Gastrocnemius medialis (tissue), 4 donors: ENCODE measurements at regions not wholly inside any gene's neighbourhood (a gene's known extent, or its start where the extent isn't known, plus 50 kb on each side); places are given as distances from the start of the nearest gene placed in this dataset.
A peak's percentile ranks its signal among the peaks of the same experiment; 100 is the strongest.
"Not testable (repeated sequence)": the region's sequence is repeated elsewhere in the genome, so short reads cannot be mapped to it uniquely, and the experiment has no call there.

Experiments
- ATAC-seq, 2 donors: fragments of 150-250 bp; one replicate each; pipeline ENCODE4 v1.9.1; 2016
- DNase-seq, 2 donors: peaks; one replicate each; pipeline ENCODE4 v3.0.0-alpha.2; 2019
- H3K27ac ChIP-seq, 4 donors: fragments of 200-600 bp; sonication (generic); 1 replicate in 1 of 4; 2 replicates in 3 of 4; pipeline ENCODE4 v1.5.1; 2016 to 2018; ENCODE audit warnings: mild to moderate bottlenecking in 2 of 4, moderate library complexity in 1 of 4
- H3K27me3 ChIP-seq, 3 donors: fragments of 200-600 bp; sonication (generic) in 2 of 3; 1 replicate in 1 of 3; 2 replicates in 2 of 3; pipeline versions ENCODE4 v1.5.1 to v1.6.0; 2016 to 2019; ENCODE audit warnings: mild to moderate bottlenecking in 1 of 3, moderate library complexity in 1 of 3
- H3K36me3 ChIP-seq, 2 donors: fragments of 200-600 bp; sonication (generic) in 1 of 2; one replicate each; pipeline ENCODE4 v1.5.1; 2017 to 2018
- H3K4me1 ChIP-seq, 2 donors: fragments of 200-600 bp; sonication (generic) in 1 of 2; one replicate each; pipeline ENCODE4 v1.5.1; 2016 to 2017; ENCODE audit warnings: mild to moderate bottlenecking in 2 of 2
- H3K4me3 ChIP-seq, 4 donors: fragments of 200-600 bp; sonication (generic) in 3 of 4; 1 replicate in 1 of 4; 2 replicates in 3 of 4; pipeline ENCODE4 v1.5.1; 2016 to 2019; ENCODE audit warnings: mild to moderate bottlenecking in 2 of 4
- H3K9me3 ChIP-seq, 3 donors: fragments of 200-600 bp; sonication (generic) in 2 of 3; 1 replicate in 1 of 3; 2 replicates in 2 of 3; pipeline ENCODE4 v1.5.1; 2016 to 2019
- CTCF ChIP-seq, 5 experiments: fragments of 450-650 bp in 3 of 5; fragments of 200-600 bp in 2 of 5; sonication (generic) in 2 of 5; IDR thresholded peaks in 4 of 5; conservative IDR thresholded peaks in 1 of 5; 1 replicate in 4 of 5; 2 replicates in 1 of 5; pipeline ENCODE4 v1.5.1; 2016 to 2019; ENCODE audit warnings: antibody characterized with exemption in 5 of 5, mild to moderate bottlenecking in 3 of 5, moderate library complexity in 3 of 5
- POLR2A ChIP-seq, 2 donors: fragments of 450-650 bp; IDR thresholded peaks; one replicate each; pipeline ENCODE4 v1.6.1; 2017; ENCODE audit warnings: antibody characterized with exemption in 2 of 2, mild to moderate bottlenecking in 2 of 2, moderate library complexity in 2 of 2
- in situ Hi-C, 4 donors: fragments of 200-750 bp; cut with MboI; loops; one replicate each; pipeline versions ENCODE4 v1.15.0 to v1.8.0; 2017; ENCODE audit warnings: low sequenced_read_pairs in 4 of 4
- intact Hi-C: fragments of 100-400 bp; cut with DNase I; formaldehyde crosslinking; loops from one replicate; pipeline ENCODE4 v1.15.1; 2023; ENCODE audit warnings: low total_unique reads

DNA sequence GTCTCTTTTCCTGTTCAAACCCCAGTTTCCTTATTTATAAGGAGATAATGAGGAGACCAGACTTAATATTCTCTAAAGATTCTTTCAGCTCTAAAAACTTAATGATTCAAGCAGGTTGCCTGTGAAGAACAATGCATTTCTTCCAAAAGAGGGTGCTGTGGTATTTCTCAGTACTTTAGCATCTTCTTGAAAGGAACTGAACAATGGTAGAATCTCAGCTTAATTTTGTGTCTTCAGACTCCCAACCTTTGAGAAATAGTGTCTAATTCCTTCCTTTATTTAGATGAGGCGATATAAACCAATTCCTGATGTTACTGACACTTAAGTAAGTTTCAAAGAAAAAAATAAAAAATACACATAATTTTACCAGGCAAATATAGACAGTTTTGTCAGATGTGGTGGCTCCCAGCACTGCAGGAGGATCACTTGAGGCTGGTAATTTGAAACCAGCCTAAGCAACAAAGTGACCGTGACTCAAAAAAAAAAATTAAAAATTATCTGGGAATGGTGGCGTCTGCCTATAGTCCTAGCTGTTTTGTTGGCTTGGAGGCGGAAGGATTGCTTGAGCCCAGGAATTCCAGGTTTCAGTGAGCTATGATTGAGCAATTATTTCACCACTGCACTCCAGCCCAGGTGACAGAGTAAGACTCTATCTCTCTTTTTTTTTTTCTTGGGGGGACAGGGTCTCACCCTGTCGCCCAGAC lies 76.9 kb upstream of the PSMA6 start:
- no peak overlapping the region for H3K4me3 ChIP-seq
- ATAC-seq (peak; percentile 52 to 61), DNase-seq (no peak)
- H3K4me1 ChIP-seq = no peaks in the 10 kb centered on the region
- intact Hi-C loops (loop anchor here (1.0 kb wide), 1 partner anchor 198 kb away; no protein-coding TSS in a partner anchor), in situ Hi-C loops (loop anchor here in 3 of 4 donors (5.0 to 10.0 kb wide), 2 partner anchors 197 to 200 kb away; no protein-coding TSS in a partner anchor)
- H3K27ac ChIP-seq = no peak overlapping the region
- no peaks in the 10 kb centered on the region for H3K9me3 ChIP-seq
- no peaks in the 10 kb centered on the region for H3K27me3 ChIP-seq
- TF ChIP-seq POLR2A (IDR thresholded peaks at IDR 0.05) (no peak), CTCF (IDR thresholded peaks at IDR 0.05 in 4 of 5, conservative IDR thresholded peaks at IDR 0.05 in 1 of 5) (peak in 3 of 5 experiments; percentile 26 to 57 (median 33))
- no peaks in the 10 kb centered on the region for H3K36me3 ChIP-seq

GRCh38 chr14:35218176-35218575 lies 74.0 kb upstream of the PSMA6 start:
- H3K36me3 ChIP-seq, H3K27ac ChIP-seq, intact Hi-C loops, H3K4me3 ChIP-seq, H3K4me1 ChIP-seq, H3K9me3 ChIP-seq, ATAC-seq, DNase-seq, H3K27me3 ChIP-seq: not testable (repeated sequence)
- in situ Hi-C loops = loop anchor here in 3 of 4 donors (5.0 to 10.0 kb wide), 2 partner anchors 194 to 197 kb away; no protein-coding TSS in a partner anchor

- Histone ChIP-seq H3K9me3 (no peaks in the 10 kb centered on the region), H3K36me3 (no peaks in the 10 kb centered on the region), H3K4me1 (peaks cover 5 to 11% of the 10 kb centered on the region in 2 donors), H3K27me3 (no peaks in the 10 kb centered on the region), H3K4me3 (no peak overlapping the region), H3K27ac (no peak overlapping the region)
- no peak for TF ChIP-seq POLR2A (IDR thresholded peaks at IDR 0.05)
- no peak for TF ChIP-seq CTCF (IDR thresholded peaks at IDR 0.05 in 4 of 5, conservative IDR thresholded peaks at IDR 0.05 in 1 of 5)
- intact Hi-C loops = no loop called here
- no peak for DNase-seq
- no peak for ATAC-seq
- in situ Hi-C loops = loop anchor here in 3 of 4 donors (5.0 to 10.0 kb wide), 2 partner anchors 193 to 196 kb away; no protein-coding TSS in a partner anchor
Observed at GRCh38 chr14:35218963-35219362, 73.2 kb upstream of the PSMA6 start.

DNA sequence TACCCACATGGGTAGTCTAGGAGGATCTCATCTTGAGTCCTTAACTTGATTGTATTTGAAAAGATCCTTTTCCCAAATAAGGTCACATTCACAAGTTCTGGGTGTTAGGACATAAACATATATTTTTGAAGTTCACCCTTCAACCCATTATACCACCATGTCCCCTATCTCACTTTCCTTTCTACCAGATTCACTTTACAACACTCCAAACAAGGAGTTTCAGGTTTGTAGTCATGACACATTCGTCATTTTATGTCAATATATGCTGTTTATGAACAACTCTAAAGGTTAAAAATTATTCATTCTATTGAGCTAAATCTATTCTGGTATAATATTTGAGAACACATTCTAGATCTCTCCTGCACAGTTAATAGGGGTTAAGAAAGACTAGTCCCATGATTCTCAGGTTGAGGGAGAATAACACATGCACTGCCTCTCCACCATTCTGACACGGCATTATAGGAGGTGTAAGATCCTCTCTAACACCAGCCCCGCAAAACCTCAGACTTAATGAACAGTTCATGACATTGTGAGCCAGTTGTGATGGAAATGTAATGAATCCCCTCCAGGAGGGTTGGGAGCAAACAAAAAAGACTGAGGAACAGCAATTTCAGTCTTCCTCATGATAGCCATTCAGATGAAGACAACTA lies 72.0 kb upstream of the PSMA6 start:
- no peak overlapping the region for H3K27ac ChIP-seq
- H3K4me1 ChIP-seq = peaks cover 11 to 13% of the 10 kb centered on the region in 2 donors
- H3K27me3 ChIP-seq = no peaks in the 10 kb centered on the region
- no peak for TF ChIP-seq CTCF (IDR thresholded peaks at IDR 0.05 in 4 of 5, conservative IDR thresholded peaks at IDR 0.05 in 1 of 5)
- TF ChIP-seq POLR2A (IDR thresholded peaks at IDR 0.05) = no peak
- intact Hi-C loops (loop anchor here (10.0 kb wide), 1 partner anchor 75 kb away; no protein-coding TSS in a partner anchor), in situ Hi-C loops (no loop called here)
- no peak for ATAC-seq
- no peak overlapping the region for H3K4me3 ChIP-seq
- H3K36me3 ChIP-seq = no peaks in the 10 kb centered on the region
- H3K9me3 ChIP-seq = no peaks in the 10 kb centered on the region
- DNase-seq = no peak

- Histone ChIP-seq H3K27me3 (no peaks in the 10 kb centered on the region), H3K27ac (no peak overlapping the region), H3K9me3 (no peaks in the 10 kb centered on the region), H3K36me3 (no peaks in the 10 kb centered on the region), H3K4me3 (no peak overlapping the region), H3K4me1 (peaks cover 11 to 13% of the 10 kb centered on the region in 2 donors)
- in situ Hi-C loops (no loop called here), intact Hi-C loops (loop anchor here (10.0 kb wide), 1 partner anchor 76 kb away; no protein-coding TSS in a partner anchor)
- DNase-seq (no peak), ATAC-seq (no peak)
- no peak for TF ChIP-seq POLR2A (IDR thresholded peaks at IDR 0.05)
- TF ChIP-seq CTCF (IDR thresholded peaks at IDR 0.05 in 4 of 5, conservative IDR thresholded peaks at IDR 0.05 in 1 of 5) = no peak
Observed at GRCh38 chr14:35220920-35221319, 71.3 kb upstream of the PSMA6 start.
